Kidney (tissue), 13 donors: ENCODE measurements at regions not wholly inside any gene's neighbourhood (a gene's known extent, or its start where the extent isn't known, plus 50 kb on each side); places are given as distances from the start of the nearest gene placed in this dataset.

Experiments
- DNase-seq, 5 donors: peaks; one replicate each; pipeline ENCODE4 v3.0.0-alpha.2; 2013 to 2020
- FAIRE-seq: peaks from 2 replicates; lab custom pipeline; 2012; peaks lifted over from hg19 to GRCh38; lab: Jason Lieb, UNC
- H3K27ac ChIP-seq, 2 donors: one replicate each; pipeline ENCODE4 v1.7.0; 2013; ENCODE audit warnings: low read depth in 2 of 2, low read length in 2 of 2, inconsistent platforms in 1 of 2
- H3K27me3 ChIP-seq: one replicate; pipeline ENCODE4 v1.7.1; 2013; ENCODE audit warnings: low read length, inconsistent platforms; ENCODE audit not compliant: control insufficient read depth, insufficient read depth
- H3K36me3 ChIP-seq, 3 donors: one replicate each; pipeline versions ENCODE4 v1.7.0 to v1.7.1; 2013; ENCODE audit warnings: low read length in 3 of 3, control low read depth in 1 of 3, inconsistent platforms in 1 of 3; ENCODE audit not compliant: insufficient read depth in 3 of 3, control insufficient read depth in 2 of 3
- H3K4me1 ChIP-seq, 3 donors: one replicate each; pipeline versions ENCODE4 v1.7.0 to v1.7.1; 2013; ENCODE audit warnings: low read length in 3 of 3, inconsistent platforms in 1 of 3, low read depth in 1 of 3; ENCODE audit not compliant: control insufficient read depth in 2 of 3, insufficient read depth in 2 of 3
- H3K4me3 ChIP-seq, 3 donors: one replicate each; pipeline versions ENCODE4 v1.7.0 to v1.8.1; 2013; ENCODE audit warnings: low read length in 3 of 3, control low read depth in 1 of 3, inconsistent platforms in 1 of 3
- H3K9ac ChIP-seq, 3 donors: one replicate each; pipeline versions ENCODE4 v1.7.0 to v1.7.1; 2013; ENCODE audit warnings: low read length in 3 of 3, control low read depth in 1 of 3, inconsistent platforms in 1 of 3
- H3K9me3 ChIP-seq, 3 donors: one replicate each; pipeline versions ENCODE4 v1.7.0 to v1.7.1; 2013; ENCODE audit warnings: low read length in 3 of 3, control low read depth in 1 of 3, inconsistent platforms in 1 of 3; ENCODE audit not compliant: control insufficient read depth in 2 of 3, insufficient read depth in 1 of 3
- CTCF ChIP-seq: IDR thresholded peaks from 3 replicates; pipeline ENCODE4 v1.5.1; 2012; ENCODE audit warnings: mild to moderate bottlenecking, moderate library complexity, borderline replicate concordance; ENCODE audit not compliant: insufficient read depth; ENCODE audit errors: extremely low read depth
- intact Hi-C: fragments of 100-400 bp; cut with DNase I; formaldehyde crosslinking; loops from one replicate; pipeline ENCODE4 v1.11.1; 2022
- donor health status: control.
- donor health status: control.
- donor health status: control.
- donor health status: control.
- donor health status: control.
- donor health status: DM: yes; HTN: yes; CAD: no.
- donor health status: Normal renal cell carcinoma (clear cell type).

GRCh38 chr3:84547207-84547606, 411.6 kb upstream of the CADM2 start:
- Histone ChIP-seq H3K9me3 (no peaks in the 10 kb centered on the region), H3K4me1 (no peaks in the 10 kb centered on the region), H3K36me3 (no peaks in the 10 kb centered on the region), H3K4me3 (no peak overlapping the region), H3K27me3 (no peaks in the 10 kb centered on the region), H3K9ac (no peak overlapping the region), H3K27ac (no peak overlapping the region)
- no peak for DNase-seq
- no peak for FAIRE-seq
- no peak for TF ChIP-seq CTCF
- intact Hi-C loops, result no loop called here

DNA sequence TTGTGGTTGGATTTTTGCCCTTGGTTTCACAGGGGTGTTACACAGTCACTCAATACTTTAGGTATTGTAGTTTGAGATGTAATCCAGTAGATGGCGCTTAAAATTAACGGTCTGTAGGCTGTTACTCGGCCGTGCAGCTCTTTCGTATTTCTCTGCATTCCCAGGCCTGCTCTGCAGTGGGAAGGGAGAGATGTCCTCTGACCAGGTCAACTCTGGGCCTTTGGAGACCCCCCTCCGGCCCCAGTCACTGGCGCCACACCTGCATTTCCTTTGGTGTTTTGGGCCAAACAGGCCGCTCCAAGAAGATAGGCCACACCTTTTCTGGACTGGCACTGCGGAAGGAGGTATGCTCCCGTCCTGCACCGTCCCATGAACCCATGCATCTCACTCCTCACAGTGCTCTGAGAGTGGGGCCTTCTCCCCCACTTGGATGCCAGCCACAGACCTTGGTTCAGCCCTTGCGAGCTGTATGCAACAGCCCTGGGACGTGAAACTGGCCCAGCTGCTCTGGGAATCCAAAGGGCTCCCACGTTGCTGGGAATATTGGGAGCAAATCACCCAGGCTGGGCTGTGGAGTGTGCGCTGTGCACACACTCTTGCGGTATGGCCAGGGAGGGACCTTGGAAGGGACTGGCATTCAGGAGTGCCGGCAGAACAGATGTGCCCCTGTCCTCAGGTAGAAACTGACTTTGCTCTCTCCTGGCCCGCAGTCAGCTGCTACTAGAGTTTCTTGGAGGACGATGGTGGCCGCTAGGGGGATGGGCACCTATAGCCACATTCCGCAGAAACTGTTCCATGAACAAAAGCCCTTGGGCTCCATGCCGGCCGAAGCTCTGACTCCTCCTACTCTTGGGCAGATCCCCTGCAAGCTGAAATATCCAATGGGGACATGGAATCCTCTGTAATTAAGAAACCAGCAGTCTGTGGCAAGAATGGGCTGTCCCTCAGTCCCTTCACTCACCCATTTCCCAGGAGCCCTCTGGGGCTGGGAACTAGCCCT, 410.5 kb upstream of the CADM2 start:
- DNase-seq, result peak in 4 of 5 donors; percentile 11 to 39 (median 24)
- Histone ChIP-seq H3K27ac (no peak overlapping the region), H3K4me3 (no peak overlapping the region), H3K9me3 (no peaks in the 10 kb centered on the region), H3K4me1 (no peaks in the 10 kb centered on the region), H3K27me3 (no peaks in the 10 kb centered on the region), H3K36me3 (no peaks in the 10 kb centered on the region), H3K9ac (no peak overlapping the region)
- FAIRE-seq, result no peak
- intact Hi-C loops, result no loop called here
- peak; percentile 33 for TF ChIP-seq CTCF

DNA sequence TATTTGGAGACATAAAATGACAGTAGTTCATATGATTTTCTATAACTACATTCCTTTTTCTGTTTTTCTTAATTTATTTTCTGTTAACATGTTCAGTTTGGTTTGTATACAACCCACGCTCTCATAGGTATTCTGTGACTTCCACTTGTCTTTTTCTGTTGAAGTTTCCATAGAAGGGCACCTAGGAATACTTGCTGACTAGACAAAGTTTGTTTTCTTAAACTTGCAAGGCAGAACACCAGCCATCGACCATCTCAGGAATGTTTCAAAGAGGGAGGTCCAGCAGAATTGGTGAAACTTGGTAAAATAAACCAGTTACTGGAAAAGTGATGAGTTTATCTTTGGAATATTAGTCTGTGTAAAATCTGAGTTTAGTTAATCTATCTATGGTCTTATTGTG, 403.2 kb upstream of the CADM2 start:
- Histone ChIP-seq H3K27me3 (no peaks in the 10 kb centered on the region), H3K4me1 (no peaks in the 10 kb centered on the region), H3K9me3 (no peaks in the 10 kb centered on the region), H3K36me3 (no peaks in the 10 kb centered on the region), H3K27ac (no peak overlapping the region), H3K9ac (no peak overlapping the region), H3K4me3 (no peak overlapping the region)
- intact Hi-C loops, result no loop called here
- no peak for FAIRE-seq
- no peak for TF ChIP-seq CTCF
- no peak for DNase-seq
